ENCODE measurements at regions not wholly inside any gene's neighbourhood (a gene's known extent, or its start where the extent isn't known, plus 50 kb on each side); places are given as distances from the start of the nearest gene placed in this dataset.

DNA sequence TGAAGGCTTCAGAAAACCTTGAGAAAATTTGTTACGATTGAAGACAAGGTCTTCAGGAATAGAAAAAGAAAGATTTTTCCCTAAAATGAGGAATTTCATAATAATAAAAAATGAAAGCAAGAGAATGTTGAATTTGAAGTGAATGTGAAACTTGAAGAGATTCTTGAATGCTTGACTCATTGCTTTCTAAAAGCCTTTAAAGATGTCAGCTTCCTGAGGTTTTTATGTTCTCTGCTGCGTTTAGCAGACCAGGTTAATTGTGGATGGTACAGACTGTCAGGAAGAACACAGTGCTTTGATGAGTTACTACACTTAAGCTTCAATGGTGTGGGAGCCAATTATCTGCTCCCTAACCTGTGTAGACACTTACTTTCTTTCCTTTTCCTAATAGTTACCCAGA is 96.3 kb upstream of the FNDC3A start:
- H3K4me3 ChIP-seq: no peak overlapping the region
- no peaks in the 10 kb centered on the region for H3K9me2 ChIP-seq (ENCODE audit: insufficient read depth)
- no peaks in the 10 kb centered on the region for H3K79me2 ChIP-seq (replicated peaks; ENCODE audit: insufficient read depth)
- TF ChIP-seq, protein P1, sequence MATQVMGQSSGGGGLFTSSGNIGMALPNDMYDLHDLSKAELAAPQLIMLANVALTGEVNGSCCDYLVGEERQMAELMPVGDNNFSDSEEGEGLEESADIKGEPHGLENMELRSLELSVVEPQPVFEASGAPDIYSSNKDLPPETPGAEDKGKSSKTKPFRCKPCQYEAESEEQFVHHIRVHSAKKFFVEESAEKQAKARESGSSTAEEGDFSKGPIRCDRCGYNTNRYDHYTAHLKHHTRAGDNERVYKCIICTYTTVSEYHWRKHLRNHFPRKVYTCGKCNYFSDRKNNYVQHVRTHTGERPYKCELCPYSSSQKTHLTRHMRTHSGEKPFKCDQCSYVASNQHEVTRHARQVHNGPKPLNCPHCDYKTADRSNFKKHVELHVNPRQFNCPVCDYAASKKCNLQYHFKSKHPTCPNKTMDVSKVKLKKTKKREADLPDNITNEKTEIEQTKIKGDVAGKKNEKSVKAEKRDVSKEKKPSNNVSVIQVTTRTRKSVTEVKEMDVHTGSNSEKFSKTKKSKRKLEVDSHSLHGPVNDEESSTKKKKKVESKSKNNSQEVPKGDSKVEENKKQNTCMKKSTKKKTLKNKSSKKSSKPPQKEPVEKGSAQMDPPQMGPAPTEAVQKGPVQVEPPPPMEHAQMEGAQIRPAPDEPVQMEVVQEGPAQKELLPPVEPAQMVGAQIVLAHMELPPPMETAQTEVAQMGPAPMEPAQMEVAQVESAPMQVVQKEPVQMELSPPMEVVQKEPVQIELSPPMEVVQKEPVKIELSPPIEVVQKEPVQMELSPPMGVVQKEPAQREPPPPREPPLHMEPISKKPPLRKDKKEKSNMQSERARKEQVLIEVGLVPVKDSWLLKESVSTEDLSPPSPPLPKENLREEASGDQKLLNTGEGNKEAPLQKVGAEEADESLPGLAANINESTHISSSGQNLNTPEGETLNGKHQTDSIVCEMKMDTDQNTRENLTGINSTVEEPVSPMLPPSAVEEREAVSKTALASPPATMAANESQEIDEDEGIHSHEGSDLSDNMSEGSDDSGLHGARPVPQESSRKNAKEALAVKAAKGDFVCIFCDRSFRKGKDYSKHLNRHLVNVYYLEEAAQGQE (IDR thresholded peaks at IDR 0.05; ENCODE audit: unreplicated experiment): no peak
- TF ChIP-seq, protein P2, sequence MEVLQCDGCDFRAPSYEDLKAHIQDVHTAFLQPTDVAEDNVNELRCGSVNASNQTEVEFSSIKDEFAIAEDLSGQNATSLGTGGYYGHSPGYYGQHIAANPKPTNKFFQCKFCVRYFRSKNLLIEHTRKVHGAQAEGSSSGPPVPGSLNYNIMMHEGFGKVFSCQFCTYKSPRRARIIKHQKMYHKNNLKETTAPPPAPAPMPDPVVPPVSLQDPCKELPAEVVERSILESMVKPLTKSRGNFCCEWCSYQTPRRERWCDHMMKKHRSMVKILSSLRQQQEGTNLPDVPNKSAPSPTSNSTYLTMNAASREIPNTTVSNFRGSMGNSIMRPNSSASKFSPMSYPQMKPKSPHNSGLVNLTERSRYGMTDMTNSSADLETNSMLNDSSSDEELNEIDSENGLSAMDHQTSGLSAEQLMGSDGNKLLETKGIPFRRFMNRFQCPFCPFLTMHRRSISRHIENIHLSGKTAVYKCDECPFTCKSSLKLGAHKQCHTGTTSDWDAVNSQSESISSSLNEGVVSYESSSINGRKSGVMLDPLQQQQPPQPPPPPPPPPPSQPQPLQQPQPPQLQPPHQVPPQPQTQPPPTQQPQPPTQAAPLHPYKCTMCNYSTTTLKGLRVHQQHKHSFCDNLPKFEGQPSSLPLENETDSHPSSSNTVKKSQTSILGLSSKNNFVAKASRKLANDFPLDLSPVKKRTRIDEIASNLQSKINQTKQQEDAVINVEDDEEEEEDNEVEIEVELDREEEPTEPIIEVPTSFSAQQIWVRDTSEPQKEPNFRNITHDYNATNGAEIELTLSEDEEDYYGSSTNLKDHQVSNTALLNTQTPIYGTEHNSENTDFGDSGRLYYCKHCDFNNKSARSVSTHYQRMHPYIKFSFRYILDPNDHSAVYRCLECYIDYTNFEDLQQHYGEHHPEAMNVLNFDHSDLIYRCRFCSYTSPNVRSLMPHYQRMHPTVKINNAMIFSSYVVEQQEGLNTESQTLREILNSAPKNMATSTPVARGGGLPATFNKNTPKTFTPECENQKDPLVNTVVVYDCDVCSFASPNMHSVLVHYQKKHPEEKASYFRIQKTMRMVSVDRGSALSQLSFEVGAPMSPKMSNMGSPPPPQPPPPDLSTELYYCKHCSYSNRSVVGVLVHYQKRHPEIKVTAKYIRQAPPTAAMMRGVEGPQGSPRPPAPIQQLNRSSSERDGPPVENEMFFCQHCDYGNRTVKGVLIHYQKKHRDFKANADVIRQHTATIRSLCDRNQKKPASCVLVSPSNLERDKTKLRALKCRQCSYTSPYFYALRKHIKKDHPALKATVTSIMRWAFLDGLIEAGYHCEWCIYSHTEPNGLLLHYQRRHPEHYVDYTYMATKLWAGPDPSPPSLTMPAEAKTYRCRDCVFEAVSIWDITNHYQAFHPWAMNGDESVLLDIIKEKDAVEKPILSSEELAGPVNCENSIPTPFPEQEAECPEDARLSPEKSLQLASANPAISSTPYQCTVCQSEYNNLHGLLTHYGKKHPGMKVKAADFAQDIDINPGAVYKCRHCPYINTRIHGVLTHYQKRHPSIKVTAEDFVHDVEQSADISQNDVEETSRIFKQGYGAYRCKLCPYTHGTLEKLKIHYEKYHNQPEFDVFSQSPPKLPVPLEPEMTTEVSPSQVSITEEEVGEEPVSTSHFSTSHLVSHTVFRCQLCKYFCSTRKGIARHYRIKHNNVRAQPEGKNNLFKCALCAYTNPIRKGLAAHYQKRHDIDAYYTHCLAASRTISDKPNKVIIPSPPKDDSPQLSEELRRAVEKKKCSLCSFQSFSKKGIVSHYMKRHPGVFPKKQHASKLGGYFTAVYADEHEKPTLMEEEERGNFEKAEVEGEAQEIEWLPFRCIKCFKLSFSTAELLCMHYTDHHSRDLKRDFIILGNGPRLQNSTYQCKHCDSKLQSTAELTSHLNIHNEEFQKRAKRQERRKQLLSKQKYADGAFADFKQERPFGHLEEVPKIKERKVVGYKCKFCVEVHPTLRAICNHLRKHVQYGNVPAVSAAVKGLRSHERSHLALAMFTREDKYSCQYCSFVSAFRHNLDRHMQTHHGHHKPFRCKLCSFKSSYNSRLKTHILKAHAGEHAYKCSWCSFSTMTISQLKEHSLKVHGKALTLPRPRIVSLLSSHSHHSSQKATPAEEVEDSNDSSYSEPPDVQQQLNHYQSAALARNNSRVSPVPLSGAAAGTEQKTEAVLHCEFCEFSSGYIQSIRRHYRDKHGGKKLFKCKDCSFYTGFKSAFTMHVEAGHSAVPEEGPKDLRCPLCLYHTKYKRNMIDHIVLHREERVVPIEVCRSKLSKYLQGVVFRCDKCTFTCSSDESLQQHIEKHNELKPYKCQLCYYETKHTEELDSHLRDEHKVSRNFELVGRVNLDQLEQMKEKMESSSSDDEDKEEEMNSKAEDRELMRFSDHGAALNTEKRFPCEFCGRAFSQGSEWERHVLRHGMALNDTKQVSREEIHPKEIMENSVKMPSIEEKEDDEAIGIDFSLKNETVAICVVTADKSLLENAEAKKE (CRISPR knock-in tag; IDR thresholded peaks at IDR 0.05): no peak
- TF ChIP-seq, protein P3, sequence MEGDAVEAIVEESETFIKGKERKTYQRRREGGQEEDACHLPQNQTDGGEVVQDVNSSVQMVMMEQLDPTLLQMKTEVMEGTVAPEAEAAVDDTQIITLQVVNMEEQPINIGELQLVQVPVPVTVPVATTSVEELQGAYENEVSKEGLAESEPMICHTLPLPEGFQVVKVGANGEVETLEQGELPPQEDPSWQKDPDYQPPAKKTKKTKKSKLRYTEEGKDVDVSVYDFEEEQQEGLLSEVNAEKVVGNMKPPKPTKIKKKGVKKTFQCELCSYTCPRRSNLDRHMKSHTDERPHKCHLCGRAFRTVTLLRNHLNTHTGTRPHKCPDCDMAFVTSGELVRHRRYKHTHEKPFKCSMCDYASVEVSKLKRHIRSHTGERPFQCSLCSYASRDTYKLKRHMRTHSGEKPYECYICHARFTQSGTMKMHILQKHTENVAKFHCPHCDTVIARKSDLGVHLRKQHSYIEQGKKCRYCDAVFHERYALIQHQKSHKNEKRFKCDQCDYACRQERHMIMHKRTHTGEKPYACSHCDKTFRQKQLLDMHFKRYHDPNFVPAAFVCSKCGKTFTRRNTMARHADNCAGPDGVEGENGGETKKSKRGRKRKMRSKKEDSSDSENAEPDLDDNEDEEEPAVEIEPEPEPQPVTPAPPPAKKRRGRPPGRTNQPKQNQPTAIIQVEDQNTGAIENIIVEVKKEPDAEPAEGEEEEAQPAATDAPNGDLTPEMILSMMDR (conservative IDR thresholded peaks at IDR 0.05; ENCODE audit: low read depth in 2 of 2): no peak
- TF ChIP-seq POLR2AphosphoS5 (IDR thresholded peaks at IDR 0.05; ENCODE audit: low read depth) (no peak), STAT1 (IDR thresholded peaks at IDR 0.05; ENCODE audit: unreplicated experiment) (no peak), CREB1 (CRISPR knock-in tag; IDR thresholded peaks at IDR 0.05; ENCODE audit: low read depth) (no peak), JUNB (IDR thresholded peaks at IDR 0.05; ENCODE audit: unreplicated experiment) (no peak)
- H3K4me1 Mint-ChIP-seq: peaks cover 21% of the 10 kb centered on the region
- H3K4me2 ChIP-seq: no peak overlapping the region
- no peak overlapping the region for H2AFZ ChIP-seq
- H3F3A ChIP-seq (replicated peaks; ENCODE audit: low read depth): peaks cover 6% of the 10 kb centered on the region; the same call in 1 of the 2 replicates
- H3K27ac ChIP-seq (ENCODE audit: low read depth): no peak overlapping the region
- H3K27ac Mint-ChIP-seq: no peak overlapping the region
- no peaks in the 10 kb centered on the region for H3K36me3 Mint-ChIP-seq (ENCODE audit: low read depth)
- H3K4me3 Mint-ChIP-seq: no peak overlapping the region
- no peaks in the 10 kb centered on the region for H3K36me3 ChIP-seq (ENCODE audit: insufficient read depth)
- H4K20me1 ChIP-seq (replicated peaks; ENCODE audit: insufficient read depth): no peaks in the 10 kb centered on the region
- peaks cover 23% of the 10 kb centered on the region for H3K27me3 Mint-ChIP-seq (ENCODE audit: insufficient read depth, low read depth, poor library complexity)
- H3K27me3 ChIP-seq (ENCODE audit: insufficient read depth): peaks cover 55% of the 10 kb centered on the region
- ATAC-seq: no peak
- H3K4me1 ChIP-seq (ENCODE audit: insufficient read depth): peaks cover 24% of the 10 kb centered on the region
- H3K9me3 Mint-ChIP-seq: no peaks in the 10 kb centered on the region
- no peak for DNase-seq (ENCODE audit: low spot score)
